PFSK-1 (cell line): ENCODE measurements at regions not wholly inside any gene's neighbourhood (a gene's known extent, or its start where the extent isn't known, plus 50 kb on each side); places are given as distances from the start of the nearest gene placed in this dataset.

Experiments used
- FOXP2 ChIP-seq: optimal IDR thresholded peaks from 2 replicates; pipeline ENCODE3; 2011; ENCODE audit warnings: borderline replicate concordance, control low read depth, inconsistent platforms; ENCODE audit not compliant: insufficient read depth; ENCODE audit errors: extremely low read length, extremely low read depth
- POLR2AphosphoS5 ChIP-seq: IDR thresholded peaks from 2 replicates; pipeline ENCODE4 v1.6.1; 2012; ENCODE audit warnings: low read depth, mild to moderate bottlenecking, control low read depth, low read length, moderate library complexity
- SIN3A ChIP-seq: IDR thresholded peaks from 2 replicates; pipeline ENCODE4 v1.6.1; 2012; ENCODE audit warnings: mild to moderate bottlenecking, low read length, moderate library complexity, borderline replicate concordance; ENCODE audit not compliant: insufficient read depth
- TAF1 ChIP-seq: IDR thresholded peaks from 2 replicates; pipeline ENCODE4 v1.6.1; 2012; ENCODE audit warnings: low read length, control low read depth, borderline replicate concordance; ENCODE audit not compliant: insufficient read depth
- TF ChIP-seq, protein P1 (sequence below), 2 experiments: IDR thresholded peaks; 2 replicates each; pipeline versions ENCODE4 v1.6.1 to v1.8.0; 2011 to 2012; ENCODE audit warnings: low read depth in 2 of 2, low read length in 2 of 2, control low read depth in 1 of 2, inconsistent platforms in 1 of 2, mild to moderate bottlenecking in 1 of 2, moderate library complexity in 1 of 2; ENCODE audit not compliant: insufficient read depth in 1 of 2

DNA sequence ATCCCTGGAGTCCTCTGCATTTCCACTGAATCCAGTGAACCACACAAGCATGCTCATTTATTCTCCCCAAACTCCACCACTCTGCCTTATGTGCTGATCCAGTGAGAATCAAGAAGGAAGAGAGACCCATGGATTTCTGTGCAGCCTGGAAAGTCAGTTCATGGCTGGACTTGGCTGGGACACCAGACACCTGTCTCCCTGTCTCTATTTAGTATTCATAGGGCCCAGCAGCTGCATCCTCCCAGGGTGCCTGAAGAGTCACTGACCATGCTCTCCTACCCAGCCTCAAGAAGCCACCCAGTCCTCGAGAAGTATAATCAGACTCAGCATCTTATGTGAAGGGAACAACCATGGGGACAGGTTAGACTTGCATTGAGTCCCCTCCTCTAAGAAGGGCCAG lies 83.2 kb downstream of the ZNF280B start:
- TF ChIP-seq, protein P1, sequence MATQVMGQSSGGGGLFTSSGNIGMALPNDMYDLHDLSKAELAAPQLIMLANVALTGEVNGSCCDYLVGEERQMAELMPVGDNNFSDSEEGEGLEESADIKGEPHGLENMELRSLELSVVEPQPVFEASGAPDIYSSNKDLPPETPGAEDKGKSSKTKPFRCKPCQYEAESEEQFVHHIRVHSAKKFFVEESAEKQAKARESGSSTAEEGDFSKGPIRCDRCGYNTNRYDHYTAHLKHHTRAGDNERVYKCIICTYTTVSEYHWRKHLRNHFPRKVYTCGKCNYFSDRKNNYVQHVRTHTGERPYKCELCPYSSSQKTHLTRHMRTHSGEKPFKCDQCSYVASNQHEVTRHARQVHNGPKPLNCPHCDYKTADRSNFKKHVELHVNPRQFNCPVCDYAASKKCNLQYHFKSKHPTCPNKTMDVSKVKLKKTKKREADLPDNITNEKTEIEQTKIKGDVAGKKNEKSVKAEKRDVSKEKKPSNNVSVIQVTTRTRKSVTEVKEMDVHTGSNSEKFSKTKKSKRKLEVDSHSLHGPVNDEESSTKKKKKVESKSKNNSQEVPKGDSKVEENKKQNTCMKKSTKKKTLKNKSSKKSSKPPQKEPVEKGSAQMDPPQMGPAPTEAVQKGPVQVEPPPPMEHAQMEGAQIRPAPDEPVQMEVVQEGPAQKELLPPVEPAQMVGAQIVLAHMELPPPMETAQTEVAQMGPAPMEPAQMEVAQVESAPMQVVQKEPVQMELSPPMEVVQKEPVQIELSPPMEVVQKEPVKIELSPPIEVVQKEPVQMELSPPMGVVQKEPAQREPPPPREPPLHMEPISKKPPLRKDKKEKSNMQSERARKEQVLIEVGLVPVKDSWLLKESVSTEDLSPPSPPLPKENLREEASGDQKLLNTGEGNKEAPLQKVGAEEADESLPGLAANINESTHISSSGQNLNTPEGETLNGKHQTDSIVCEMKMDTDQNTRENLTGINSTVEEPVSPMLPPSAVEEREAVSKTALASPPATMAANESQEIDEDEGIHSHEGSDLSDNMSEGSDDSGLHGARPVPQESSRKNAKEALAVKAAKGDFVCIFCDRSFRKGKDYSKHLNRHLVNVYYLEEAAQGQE (IDR thresholded peaks at IDR 0.05; ENCODE audit: insufficient read depth in 1 of 2, low read depth in 2 of 2, low read length in 2 of 2) = no peak
- no peak for TF ChIP-seq TAF1
- TF ChIP-seq POLR2AphosphoS5 = no peak
- no peak for TF ChIP-seq SIN3A
- no peak for TF ChIP-seq FOXP2
